Esophagus squamous epithelium (tissue), 5 donors: ENCODE measurements at regions not wholly inside any gene's neighbourhood (a gene's known extent, or its start where the extent isn't known, plus 50 kb on each side); places are given as distances from the start of the nearest gene placed in this dataset.

Experiments used
- DNase-seq: peaks from one replicate; lab custom pipeline; 2025; lab: John Stamatoyannopoulos, UW
- H3K27ac ChIP-seq, 4 donors: fragments of 200-600 bp; sonication (generic); one replicate each; pipeline ENCODE4 v1.5.1; 2016 to 2019; ENCODE audit warnings: mild to moderate bottlenecking in 1 of 4
- H3K27me3 ChIP-seq, 4 donors: fragments of 200-600 bp; sonication (generic); 1 replicate in 3 of 4; 2 replicates in 1 of 4; pipeline versions ENCODE4 v1.5.1 to v1.6.0; 2017 to 2021; ENCODE audit warnings: antibody characterized with exemption in 1 of 4
- H3K36me3 ChIP-seq, 3 donors: fragments of 200-600 bp; sonication (generic); one replicate each; pipeline ENCODE4 v1.5.1; 2016 to 2019
- H3K4me1 ChIP-seq, 3 donors: fragments of 200-600 bp; sonication (generic); one replicate each; pipeline ENCODE4 v1.5.1; 2017 to 2019
- H3K4me3 ChIP-seq, 4 donors: fragments of 200-600 bp; sonication (generic); 1 replicate in 3 of 4; 2 replicates in 1 of 4; pipeline ENCODE4 v1.5.1; 2016 to 2019; ENCODE audit warnings: mild to moderate bottlenecking in 2 of 4, moderate library complexity in 1 of 4
- H3K9me3 ChIP-seq, 3 donors: fragments of 200-600 bp; sonication (generic); one replicate each; pipeline ENCODE4 v1.5.1; 2016 to 2019
- CTCF ChIP-seq, 6 experiments: fragments of 450-650 bp in 4 of 6; fragments of 200-600 bp in 2 of 6; sonication (generic) in 2 of 6; IDR thresholded peaks; one replicate each; pipeline ENCODE4 v1.5.1; 2016 to 2019; ENCODE audit warnings: antibody characterized with exemption in 6 of 6, mild to moderate bottlenecking in 4 of 6, moderate library complexity in 4 of 6
- POLR2A ChIP-seq, 4 donors: fragments of 450-650 bp; IDR thresholded peaks; one replicate each; pipeline ENCODE4 v1.6.1; 2017; ENCODE audit warnings: antibody characterized with exemption in 4 of 4, mild to moderate bottlenecking in 4 of 4, moderate library complexity in 3 of 4
- WGBS, 2 donors: methylation state at CpG; one replicate each; pipeline ENCODE4 v1.1.5; 2018; 5-methylcytosine and 5-hydroxymethylcytosine counted together
- intact Hi-C: fragments of 100-400 bp; cut with DNase I; formaldehyde crosslinking; loops from one replicate; pipeline ENCODE4 v1.15.0; 2022
- donor health status: DM: yes; HTN: yes; CAD: no.

GRCh38 chr9:103674271-103674670, 419.8 kb upstream of the SMC2 start:
- Histone ChIP-seq H3K4me1 (no peaks in the 10 kb centered on the region), H3K9me3 (no peaks in the 10 kb centered on the region), H3K27ac (no peak overlapping the region), H3K27me3 (no peaks in the 10 kb centered on the region), H3K36me3 (no peaks in the 10 kb centered on the region), H3K4me3 (no peak overlapping the region)
- no peak for TF ChIP-seq POLR2A (IDR thresholded peaks at IDR 0.05)
- TF ChIP-seq CTCF (IDR thresholded peaks at IDR 0.05): no peak
- DNase-seq: no peak
- intact Hi-C loops: no loop called here

GRCh38 chr9:103680581-103680980, 413.5 kb upstream of the SMC2 start:
- H3K4me1 ChIP-seq: no peaks in the 10 kb centered on the region
- DNase-seq: no peak
- H3K27ac ChIP-seq: no peak overlapping the region
- H3K36me3 ChIP-seq: no peaks in the 10 kb centered on the region
- H3K27me3 ChIP-seq: no peaks in the 10 kb centered on the region
- H3K9me3 ChIP-seq: no peaks in the 10 kb centered on the region
- no peak overlapping the region for H3K4me3 ChIP-seq
- intact Hi-C loops: no loop called here
- TF ChIP-seq CTCF (IDR thresholded peaks at IDR 0.05) (no peak), POLR2A (IDR thresholded peaks at IDR 0.05) (no peak)

GRCh38 chr9:103681435-103681834, 412.7 kb upstream of the SMC2 start:
- no peak overlapping the region for H3K4me3 ChIP-seq
- 50 to 53% methylated on average over 5 to 6 of the region's 6 CpGs for WGBS, 2 donors

GRCh38 chr9:103700195-103700962, 393.7 kb upstream of the SMC2 start:
- no peaks in the 10 kb centered on the region for H3K9me3 ChIP-seq
- no peaks in the 10 kb centered on the region for H3K4me1 ChIP-seq
- TF ChIP-seq POLR2A (IDR thresholded peaks at IDR 0.05) (no peak), CTCF (IDR thresholded peaks at IDR 0.05) (no peak)
- intact Hi-C loops: no loop called here
- no peak overlapping the region for H3K4me3 ChIP-seq
- H3K27me3 ChIP-seq: no peaks in the 10 kb centered on the region
- H3K27ac ChIP-seq: no peak overlapping the region
- DNase-seq: no peak
- no peaks in the 10 kb centered on the region for H3K36me3 ChIP-seq
- 69 to 77% methylated on average over 3 of the region's 3 CpGs for WGBS, 2 donors

More at GRCh38 chr9:103681435-103681834, 412.7 kb upstream of the SMC2 start:
- DNase-seq: no peak
- Histone ChIP-seq H3K27ac (no peak overlapping the region), H3K27me3 (no peaks in the 10 kb centered on the region), H3K4me1 (no peaks in the 10 kb centered on the region), H3K9me3 (no peaks in the 10 kb centered on the region), H3K36me3 (no peaks in the 10 kb centered on the region)
- no peak for TF ChIP-seq POLR2A (IDR thresholded peaks at IDR 0.05)
- TF ChIP-seq CTCF (IDR thresholded peaks at IDR 0.05): no peak
- intact Hi-C loops: no loop called here

- no peaks in the 10 kb centered on the region for H3K27me3 ChIP-seq
- intact Hi-C loops: no loop called here
- DNase-seq: no peak
- H3K4me3 ChIP-seq: no peak overlapping the region
- WGBS, 2 donors: 13 to 16% methylated on average over 4 of the region's 4 CpGs
- H3K4me1 ChIP-seq: no peaks in the 10 kb centered on the region
- no peak overlapping the region for H3K27ac ChIP-seq
- no peaks in the 10 kb centered on the region for H3K9me3 ChIP-seq
- no peaks in the 10 kb centered on the region for H3K36me3 ChIP-seq
- no peak for TF ChIP-seq POLR2A (IDR thresholded peaks at IDR 0.05)
- TF ChIP-seq CTCF (IDR thresholded peaks at IDR 0.05): no peak
Observed at GRCh38 chr9:103702572-103702971, 391.5 kb upstream of the SMC2 start.
